ENCODE measurements at regions not wholly inside any gene's neighbourhood (a gene's known extent, or its start where the extent isn't known, plus 50 kb on each side); places are given as distances from the start of the nearest gene placed in this dataset.

GRCh38 chr10:108055506-108055905 is 891.0 kb upstream of the SORCS1 start:
- Histone ChIP-seq H3K27ac (ENCODE audit: low read depth in 1 of 2, low read length in 2 of 2) (no peak overlapping the region), H3K27me3 (ENCODE audit: control insufficient read depth in 4 of 4, insufficient read depth in 4 of 4, low read length in 3 of 4) (no peaks in the 10 kb centered on the region), H3K4me1 (ENCODE audit: control insufficient read depth in 4 of 4, insufficient read depth in 4 of 4, low read length in 3 of 4) (no peaks in the 10 kb centered on the region), H3K9me3 (ENCODE audit: control insufficient read depth in 4 of 4, low read length in 3 of 4) (no peaks in the 10 kb centered on the region), H3K9ac (ENCODE audit: low read depth in 1 of 2, low read length in 2 of 2) (no peak overlapping the region), H3K4me3 (ENCODE audit: low read depth in 1 of 3, low read length in 3 of 3) (no peak overlapping the region), H3K36me3 (ENCODE audit: control insufficient read depth in 4 of 4, insufficient read depth in 3 of 4, low read depth in 1 of 4, low read length in 3 of 4) (no peaks in the 10 kb centered on the region)
- DNase-seq (ENCODE audit: low spot score): no peak
- TF ChIP-seq FOXA2 (IDR thresholded peaks at IDR 0.05): no peak
- TF ChIP-seq EGR1 (IDR thresholded peaks at IDR 0.05; ENCODE audit: low read depth in 2 of 2): no peak
- TF ChIP-seq TAF1 (conservative IDR thresholded peaks at IDR 0.05): no peak
- TF ChIP-seq HNF4A (conservative IDR thresholded peaks at IDR 0.05): no peak
- TF ChIP-seq YY1 (IDR thresholded peaks at IDR 0.05): no peak
- TF ChIP-seq, protein P1, sequence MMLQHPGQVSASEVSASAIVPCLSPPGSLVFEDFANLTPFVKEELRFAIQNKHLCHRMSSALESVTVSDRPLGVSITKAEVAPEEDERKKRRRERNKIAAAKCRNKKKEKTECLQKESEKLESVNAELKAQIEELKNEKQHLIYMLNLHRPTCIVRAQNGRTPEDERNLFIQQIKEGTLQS (IDR thresholded peaks at IDR 0.05): no peak
- 66% methylated on average over 1 of the region's 1 CpG for WGBS

GRCh38 chr10:108052981-108053380 is 888.5 kb upstream of the SORCS1 start:
- Histone ChIP-seq H3K27me3 (ENCODE audit: control insufficient read depth in 4 of 4, insufficient read depth in 4 of 4, low read length in 3 of 4) (no peaks in the 10 kb centered on the region), H3K27ac (ENCODE audit: low read depth in 1 of 2, low read length in 2 of 2) (no peak overlapping the region), H3K4me3 (ENCODE audit: low read depth in 1 of 3, low read length in 3 of 3) (no peak overlapping the region), H3K4me1 (ENCODE audit: control insufficient read depth in 4 of 4, insufficient read depth in 4 of 4, low read length in 3 of 4) (no peaks in the 10 kb centered on the region), H3K9ac (ENCODE audit: low read depth in 1 of 2, low read length in 2 of 2) (no peak overlapping the region), H3K9me3 (ENCODE audit: control insufficient read depth in 4 of 4, low read length in 3 of 4) (no peaks in the 10 kb centered on the region), H3K36me3 (ENCODE audit: control insufficient read depth in 4 of 4, insufficient read depth in 3 of 4, low read depth in 1 of 4, low read length in 3 of 4) (no peaks in the 10 kb centered on the region)
- no peak for DNase-seq (ENCODE audit: low spot score)
- WGBS: 78% methylated on average over 1 of the region's 1 CpG
- TF ChIP-seq, protein P2, sequence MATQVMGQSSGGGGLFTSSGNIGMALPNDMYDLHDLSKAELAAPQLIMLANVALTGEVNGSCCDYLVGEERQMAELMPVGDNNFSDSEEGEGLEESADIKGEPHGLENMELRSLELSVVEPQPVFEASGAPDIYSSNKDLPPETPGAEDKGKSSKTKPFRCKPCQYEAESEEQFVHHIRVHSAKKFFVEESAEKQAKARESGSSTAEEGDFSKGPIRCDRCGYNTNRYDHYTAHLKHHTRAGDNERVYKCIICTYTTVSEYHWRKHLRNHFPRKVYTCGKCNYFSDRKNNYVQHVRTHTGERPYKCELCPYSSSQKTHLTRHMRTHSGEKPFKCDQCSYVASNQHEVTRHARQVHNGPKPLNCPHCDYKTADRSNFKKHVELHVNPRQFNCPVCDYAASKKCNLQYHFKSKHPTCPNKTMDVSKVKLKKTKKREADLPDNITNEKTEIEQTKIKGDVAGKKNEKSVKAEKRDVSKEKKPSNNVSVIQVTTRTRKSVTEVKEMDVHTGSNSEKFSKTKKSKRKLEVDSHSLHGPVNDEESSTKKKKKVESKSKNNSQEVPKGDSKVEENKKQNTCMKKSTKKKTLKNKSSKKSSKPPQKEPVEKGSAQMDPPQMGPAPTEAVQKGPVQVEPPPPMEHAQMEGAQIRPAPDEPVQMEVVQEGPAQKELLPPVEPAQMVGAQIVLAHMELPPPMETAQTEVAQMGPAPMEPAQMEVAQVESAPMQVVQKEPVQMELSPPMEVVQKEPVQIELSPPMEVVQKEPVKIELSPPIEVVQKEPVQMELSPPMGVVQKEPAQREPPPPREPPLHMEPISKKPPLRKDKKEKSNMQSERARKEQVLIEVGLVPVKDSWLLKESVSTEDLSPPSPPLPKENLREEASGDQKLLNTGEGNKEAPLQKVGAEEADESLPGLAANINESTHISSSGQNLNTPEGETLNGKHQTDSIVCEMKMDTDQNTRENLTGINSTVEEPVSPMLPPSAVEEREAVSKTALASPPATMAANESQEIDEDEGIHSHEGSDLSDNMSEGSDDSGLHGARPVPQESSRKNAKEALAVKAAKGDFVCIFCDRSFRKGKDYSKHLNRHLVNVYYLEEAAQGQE (IDR thresholded peaks at IDR 0.05): no peak

- no peaks in the 10 kb centered on the region for H3K4me1 ChIP-seq (ENCODE audit: control insufficient read depth in 4 of 4, insufficient read depth in 4 of 4, low read length in 3 of 4)
- no peaks in the 10 kb centered on the region for H3K27me3 ChIP-seq (ENCODE audit: control insufficient read depth in 4 of 4, insufficient read depth in 4 of 4, low read length in 3 of 4)
- 63% methylated on average over 2 of the region's 2 CpGs for WGBS
- no peak overlapping the region for H3K9ac ChIP-seq (ENCODE audit: low read depth in 1 of 2, low read length in 2 of 2)
- TF ChIP-seq, protein P1 (IDR thresholded peaks at IDR 0.05): no peak
- no peak for TF ChIP-seq FOXA2 (IDR thresholded peaks at IDR 0.05)
- no peak for TF ChIP-seq HNF4A (conservative IDR thresholded peaks at IDR 0.05)
- no peak for TF ChIP-seq CTCF (IDR thresholded peaks at IDR 0.05; ENCODE audit: low read depth, low read length, missing input control)
- no peaks in the 10 kb centered on the region for H3K9me3 ChIP-seq (ENCODE audit: control insufficient read depth in 4 of 4, low read length in 3 of 4)
- H3K36me3 ChIP-seq (ENCODE audit: control insufficient read depth in 4 of 4, insufficient read depth in 3 of 4, low read depth in 1 of 4, low read length in 3 of 4): no peaks in the 10 kb centered on the region
- H3K4me3 ChIP-seq (ENCODE audit: low read depth in 1 of 3, low read length in 3 of 3): no peak overlapping the region
- no peak for DNase-seq (ENCODE audit: low spot score)
- H3K27ac ChIP-seq (ENCODE audit: low read depth in 1 of 2, low read length in 2 of 2): no peak overlapping the region
Observed at GRCh38 chr10:108051218-108051617, 886.7 kb upstream of the SORCS1 start.

Data from liver (tissue), 8 donors.